Kidney glomerular epithelial cell (primary cell): ENCODE measurements at regions not wholly inside any gene's neighbourhood (a gene's known extent, or its start where the extent isn't known, plus 50 kb on each side); places are given as distances from the start of the nearest gene placed in this dataset.

Experiments used
- DNase-seq: peaks from one replicate; lab custom pipeline; 2025; lab: John Stamatoyannopoulos, UW

DNA sequence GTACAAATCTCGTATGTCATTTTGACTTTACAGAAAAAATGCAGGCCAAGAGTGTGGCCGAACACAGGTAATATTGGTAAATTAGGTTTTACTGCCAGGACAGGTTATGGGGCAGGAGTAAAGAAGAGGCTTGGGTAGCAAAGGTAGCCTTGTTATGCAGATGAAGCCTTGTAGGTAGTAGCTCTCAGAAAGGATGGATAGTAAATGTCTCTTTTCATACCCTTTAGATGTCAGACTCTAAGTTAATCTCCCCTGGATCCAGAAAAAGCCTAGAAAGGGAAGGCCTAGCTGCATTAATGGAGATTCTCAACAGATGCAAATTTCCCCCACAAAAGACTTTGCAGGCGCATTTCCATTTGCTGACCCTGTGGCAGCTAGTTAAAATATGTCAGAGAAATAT, 1445.1 kb upstream of the CADM2 start:
- no peak for DNase-seq

DNA sequence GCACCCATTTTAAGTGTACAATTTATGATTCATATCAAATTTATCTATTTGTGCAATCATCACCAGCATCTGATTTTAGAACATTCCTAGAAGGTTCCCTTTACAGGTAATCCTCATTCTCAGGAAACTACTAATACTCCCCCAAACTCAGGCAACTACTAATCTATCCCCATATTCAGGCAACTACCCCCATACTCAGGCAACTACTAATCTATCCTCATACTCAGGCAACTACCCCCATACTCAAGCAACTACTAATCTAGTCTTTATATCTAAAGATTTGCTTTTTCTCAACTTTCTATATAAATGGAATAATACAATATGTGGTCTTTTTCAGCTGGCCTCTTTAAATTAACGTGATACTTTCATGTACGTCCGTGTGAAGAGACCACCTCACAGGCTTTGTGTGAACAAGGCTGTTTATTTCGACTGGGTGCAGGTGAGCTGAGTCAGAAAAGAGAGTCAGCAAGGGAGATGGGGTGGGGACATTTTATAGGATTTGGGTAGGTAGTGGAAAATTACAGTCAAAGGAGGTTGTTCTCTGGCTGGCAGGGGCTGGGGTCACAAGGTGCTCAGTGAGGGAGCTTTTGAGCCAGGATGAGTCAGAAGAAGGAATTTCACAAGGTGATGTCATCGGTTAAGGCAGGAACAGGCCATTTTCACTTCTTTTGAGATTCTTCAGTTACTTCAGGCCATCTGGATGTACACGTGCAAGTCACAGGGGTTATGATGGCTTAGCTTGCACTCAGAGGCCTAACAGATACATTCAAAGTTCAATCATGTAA, 1444.5 kb upstream of the CADM2 start:
- DNase-seq: peak; percentile 25

DNA sequence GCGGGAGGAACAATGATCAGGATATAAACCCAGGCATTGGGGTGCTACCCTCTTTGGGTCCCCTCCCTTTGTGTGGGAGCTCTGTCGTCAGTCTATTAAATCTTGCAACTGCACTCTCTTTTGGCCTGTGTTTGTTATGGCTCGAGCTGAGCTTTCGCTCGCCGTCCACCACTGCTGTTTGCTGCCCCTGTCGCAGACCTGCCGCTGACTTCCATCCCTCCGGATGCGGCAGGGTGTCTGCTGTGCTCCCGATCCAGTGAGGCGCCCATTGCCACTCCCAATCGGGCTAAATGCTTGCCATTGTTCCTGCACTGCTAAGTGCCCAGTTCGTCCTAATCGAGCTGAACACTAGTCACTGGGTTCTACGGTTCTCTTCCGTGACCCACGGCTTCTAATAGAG, 1443.7 kb upstream of the CADM2 start:
- DNase-seq: no peak

DNA sequence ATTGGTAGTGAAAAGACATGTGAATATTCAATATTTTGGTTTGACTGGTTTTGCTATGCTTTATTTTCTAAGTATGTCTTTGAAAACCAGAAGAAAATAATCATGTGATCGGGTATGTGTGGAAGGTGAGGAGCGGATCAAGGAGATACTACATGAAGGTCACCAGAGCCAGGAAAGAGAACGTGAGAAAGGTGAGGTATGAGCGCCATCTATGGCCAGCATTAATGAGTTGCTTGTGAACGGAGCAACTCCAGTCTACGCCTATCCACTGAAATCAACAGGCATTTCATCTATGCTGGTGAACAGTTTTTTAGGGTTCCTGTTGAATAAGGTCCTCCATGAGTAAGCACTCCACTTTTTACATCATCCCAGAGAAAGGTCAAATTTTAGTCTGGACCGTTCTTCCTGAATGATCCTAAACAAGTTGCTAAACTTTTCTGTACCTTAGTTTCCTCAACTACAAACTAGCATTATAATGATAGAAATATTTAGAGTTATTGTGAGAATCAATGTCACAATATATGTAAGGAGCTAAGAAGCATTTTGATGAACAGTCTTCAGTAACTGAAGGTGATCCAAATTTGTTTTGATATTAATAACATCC, 1435.2 kb upstream of the CADM2 start:
- peak; percentile 58 for DNase-seq

DNA sequence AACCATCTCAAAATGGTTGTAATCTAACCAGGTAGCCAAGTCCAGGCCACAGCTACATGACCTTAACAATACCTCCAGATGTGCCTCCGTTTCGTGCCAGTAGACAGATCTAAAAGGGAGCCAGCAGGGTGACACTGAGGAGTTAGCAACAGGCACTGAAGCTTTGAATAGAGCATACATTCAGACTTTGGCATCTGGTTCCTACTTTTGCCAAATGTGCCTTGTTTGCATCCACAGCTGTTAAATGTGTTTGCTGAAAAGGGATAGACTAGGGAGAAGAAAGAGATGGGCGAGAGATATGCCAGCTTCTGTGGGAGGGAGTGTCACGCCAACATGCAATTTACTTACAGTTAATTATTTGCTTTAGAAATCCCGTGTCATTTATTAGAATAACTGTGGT, 1433.9 kb upstream of the CADM2 start:
- no peak for DNase-seq

DNA sequence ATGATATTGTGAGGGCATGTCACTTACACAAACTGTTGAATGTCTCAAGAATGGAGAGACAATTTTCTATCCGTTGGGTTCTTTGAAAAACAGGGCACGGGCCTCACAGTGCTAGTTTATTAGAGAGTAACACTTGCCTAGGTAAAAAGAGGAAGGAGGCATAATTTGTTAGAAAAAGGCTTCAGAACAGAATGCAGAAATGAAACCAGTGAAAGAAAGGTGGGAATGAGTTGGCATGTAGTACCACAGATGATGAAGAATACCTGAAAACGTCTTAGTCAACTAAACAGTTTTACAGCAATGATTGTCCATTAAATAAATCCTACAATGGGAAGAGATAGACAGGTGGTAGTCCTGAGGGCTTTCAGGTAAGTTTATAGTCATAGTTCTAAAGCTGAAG, 1399.7 kb upstream of the CADM2 start:
- no peak for DNase-seq

DNA sequence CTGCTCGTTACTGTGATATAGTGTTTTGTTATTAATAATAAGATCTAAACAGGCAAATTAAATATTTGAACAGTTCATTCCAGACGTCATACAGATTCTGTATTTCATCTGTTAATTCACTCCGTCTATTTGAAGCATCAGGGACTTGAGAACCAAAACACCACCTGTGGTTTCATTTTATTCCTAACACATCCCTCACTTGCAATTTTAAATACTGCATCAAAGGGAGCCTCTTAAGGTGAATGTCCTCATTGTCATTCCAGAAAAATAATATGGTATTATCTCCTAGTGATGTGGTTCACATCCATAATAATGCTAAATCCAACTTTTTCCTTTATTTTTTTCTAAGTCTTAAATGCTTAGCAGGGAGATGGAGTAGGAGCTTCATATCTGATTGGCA, 1390.9 kb upstream of the CADM2 start:
- DNase-seq: no peak

DNA sequence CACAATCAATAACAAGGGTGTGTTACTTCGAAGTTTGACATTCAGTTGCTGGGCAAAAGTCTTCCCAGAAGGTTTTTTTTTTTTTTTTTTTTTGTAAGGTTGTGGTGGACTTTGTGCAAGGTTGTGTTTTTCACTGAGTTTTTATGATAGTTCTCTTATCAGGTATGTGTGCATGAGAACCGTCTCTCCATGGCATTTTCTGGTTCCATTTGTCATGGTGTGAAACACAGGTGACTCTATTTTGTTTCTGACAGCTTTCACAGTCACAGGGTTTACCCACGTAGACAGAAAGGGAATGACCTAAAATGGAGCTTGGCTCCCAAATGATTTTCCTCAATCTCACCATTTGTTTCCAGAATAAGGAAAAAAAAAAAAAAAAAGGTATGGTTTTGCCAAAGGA, 1377.2 kb upstream of the CADM2 start:
- DNase-seq: no peak

DNA sequence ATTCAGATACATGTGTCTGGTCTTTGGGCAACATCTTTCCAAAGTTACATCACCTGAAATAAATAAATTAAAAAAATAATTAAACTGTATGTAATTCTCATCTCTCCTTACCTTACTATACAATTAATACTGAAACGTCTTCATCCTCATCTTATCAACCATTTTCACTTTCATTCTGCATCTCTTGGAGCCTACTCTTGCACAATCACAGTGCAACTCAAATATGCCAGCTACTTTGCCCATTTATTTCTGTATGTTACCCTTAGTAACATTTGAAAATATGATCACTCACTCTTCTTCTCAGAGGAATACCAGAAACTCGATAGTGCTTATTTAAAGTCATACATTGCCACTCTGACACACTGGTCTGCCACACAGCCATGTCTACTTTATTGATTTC, 1357.1 kb upstream of the CADM2 start:
- DNase-seq: no peak

DNA sequence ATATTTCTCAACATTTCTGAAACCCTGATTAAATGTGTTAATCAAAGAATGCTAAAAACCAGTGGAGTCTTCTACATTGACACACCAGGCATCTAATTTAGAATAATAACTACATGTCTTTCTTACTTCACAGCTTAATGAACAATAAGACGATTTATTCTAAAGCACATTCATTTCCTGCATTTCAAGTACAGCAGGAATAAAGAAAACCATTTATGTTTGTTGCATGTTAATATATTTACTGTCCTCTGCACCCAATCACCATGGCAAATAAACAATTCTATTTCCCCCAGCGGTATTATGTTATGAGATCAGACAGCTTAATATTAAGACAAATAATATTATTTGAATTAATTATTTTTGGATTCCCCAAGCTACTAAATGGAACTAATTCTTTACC, 1336.3 kb upstream of the CADM2 start:
- no peak for DNase-seq

DNA sequence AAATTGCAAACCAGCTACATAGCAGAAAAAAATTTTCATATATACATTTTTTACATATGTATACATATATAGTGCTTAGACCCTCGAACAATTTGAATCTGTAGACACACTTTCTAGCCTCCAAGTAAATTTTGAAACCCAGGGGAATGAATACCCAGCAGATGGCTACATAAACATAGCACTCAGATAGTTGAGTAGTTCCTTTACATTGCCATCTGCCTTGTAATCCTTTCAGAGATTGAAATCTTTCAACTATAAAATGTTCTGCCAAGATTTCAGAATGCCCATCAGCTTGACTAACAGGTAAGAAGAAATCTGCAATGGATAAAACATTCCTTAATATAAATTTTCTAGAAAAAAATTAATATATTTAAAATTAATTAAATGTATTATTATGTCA, 1333.5 kb upstream of the CADM2 start:
- no peak for DNase-seq

DNA sequence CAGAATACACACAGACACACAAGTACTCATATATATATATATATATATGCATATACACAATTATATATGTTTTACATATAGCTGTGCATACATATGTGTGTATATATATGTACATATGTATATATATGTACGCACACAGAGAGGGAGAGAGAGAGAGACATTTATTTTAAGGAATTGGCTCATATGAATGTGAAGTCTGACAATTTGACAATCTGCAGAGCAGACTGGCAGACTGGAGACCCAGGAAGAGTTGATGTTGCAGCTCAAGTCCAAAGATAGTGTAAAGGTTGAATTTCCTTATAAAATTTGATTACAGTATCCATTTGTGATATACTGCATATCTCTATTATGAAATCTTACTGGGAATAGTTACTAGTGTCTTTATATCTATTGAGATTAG, 1330.3 kb upstream of the CADM2 start:
- DNase-seq: no peak

DNA sequence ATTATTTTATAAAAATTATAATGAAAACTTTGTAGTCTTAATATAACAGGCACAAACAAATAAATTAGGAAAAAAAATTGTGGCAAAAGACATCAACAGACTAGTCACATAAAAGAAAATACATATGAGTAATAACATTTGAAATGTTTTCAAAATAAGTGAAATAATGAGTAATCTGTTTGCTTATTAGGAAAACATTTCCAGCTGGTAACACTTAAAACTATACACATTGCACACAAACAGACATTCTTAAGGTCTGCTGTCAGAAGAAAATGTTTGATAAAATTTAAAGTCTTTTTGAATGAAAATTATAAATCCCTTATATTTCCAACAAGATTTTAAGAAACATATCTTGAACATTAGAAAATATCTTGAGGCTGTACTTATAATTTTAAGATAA, 1326.3 kb upstream of the CADM2 start:
- no peak for DNase-seq

DNA sequence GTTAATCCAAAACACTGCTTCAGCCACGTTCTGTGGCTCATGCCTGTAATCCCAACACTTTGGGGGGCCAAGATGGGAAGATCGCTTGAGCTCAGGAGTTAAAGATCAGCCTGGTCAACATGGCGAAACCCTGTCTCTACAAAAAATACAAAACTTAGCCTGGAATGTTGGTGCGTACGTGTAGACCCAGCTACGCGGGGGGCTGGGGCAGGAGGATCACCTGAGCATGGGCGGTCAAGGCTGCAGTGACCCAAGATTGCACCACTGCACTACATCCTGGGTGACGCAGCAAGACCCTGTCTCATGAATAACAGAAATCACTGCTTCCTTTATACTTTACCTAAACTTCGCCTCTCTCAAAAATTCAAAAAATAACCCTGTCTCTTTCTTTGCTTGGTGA, 1325.0 kb upstream of the CADM2 start:
- no peak for DNase-seq

DNA sequence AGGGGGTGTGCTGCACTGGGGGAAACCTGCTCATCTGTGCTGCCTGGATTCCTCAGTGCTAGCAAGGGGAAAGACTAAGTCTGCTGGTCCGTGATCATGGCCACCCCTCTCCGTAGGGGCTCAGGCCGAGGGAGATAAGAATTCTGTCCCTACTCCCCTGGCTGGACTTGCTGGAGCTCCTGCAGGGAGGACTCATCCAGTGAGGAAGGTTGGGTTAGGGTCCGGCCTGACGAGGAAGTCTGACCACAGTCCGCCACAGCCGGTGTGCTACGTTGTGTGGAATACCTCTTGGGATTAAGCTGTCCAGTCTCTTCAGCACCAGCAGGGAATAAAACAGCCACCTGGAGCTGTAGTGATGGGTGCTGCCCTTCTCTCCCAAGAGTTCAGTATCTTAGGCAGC, 1309.1 kb upstream of the CADM2 start:
- DNase-seq: no peak

DNA sequence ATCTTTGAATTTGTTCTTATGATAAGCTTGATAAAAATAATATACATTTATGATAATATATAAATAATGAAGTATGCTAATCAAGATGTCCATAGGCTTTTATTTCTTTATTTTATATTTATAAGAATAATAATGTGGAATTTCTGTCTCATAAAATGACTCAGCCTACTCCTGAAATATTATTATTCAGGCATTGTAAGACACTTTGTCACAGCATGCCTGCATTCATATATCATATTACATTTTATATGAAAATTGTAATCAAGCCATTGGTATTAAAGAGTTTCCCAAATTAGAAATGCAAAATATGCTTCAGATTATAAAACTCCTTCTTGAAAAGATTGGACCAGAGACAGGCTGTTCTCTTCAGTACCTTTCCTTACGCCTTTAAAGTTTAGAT, 1303.7 kb upstream of the CADM2 start:
- no peak for DNase-seq

DNA sequence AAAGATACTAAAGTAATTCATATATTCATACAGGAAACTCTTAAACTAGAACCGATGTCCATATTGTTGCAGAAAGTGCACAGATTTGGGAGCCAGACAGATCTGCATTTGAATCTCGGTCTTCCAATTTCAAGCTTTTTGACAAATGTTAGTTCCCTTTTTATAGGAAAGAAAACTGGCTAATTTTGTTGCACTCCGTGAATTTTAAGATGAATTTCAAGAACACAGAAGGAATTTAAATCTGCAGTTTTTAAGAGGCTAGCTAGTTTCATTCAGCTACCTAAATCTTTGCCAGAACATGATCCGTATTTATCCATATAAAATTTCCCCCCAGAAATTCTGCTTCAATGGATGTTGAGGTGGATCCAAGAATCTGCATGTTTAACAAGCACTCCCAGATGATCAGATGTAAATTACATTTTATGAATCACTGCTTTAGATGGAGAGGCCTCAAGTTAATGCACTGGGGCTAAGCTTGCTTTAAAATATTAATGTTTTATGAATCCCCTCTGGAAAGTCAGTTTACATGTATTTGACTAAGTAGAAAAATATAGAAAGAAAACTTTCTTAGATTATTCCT, 1296.3 kb upstream of the CADM2 start:
- no peak for DNase-seq

DNA sequence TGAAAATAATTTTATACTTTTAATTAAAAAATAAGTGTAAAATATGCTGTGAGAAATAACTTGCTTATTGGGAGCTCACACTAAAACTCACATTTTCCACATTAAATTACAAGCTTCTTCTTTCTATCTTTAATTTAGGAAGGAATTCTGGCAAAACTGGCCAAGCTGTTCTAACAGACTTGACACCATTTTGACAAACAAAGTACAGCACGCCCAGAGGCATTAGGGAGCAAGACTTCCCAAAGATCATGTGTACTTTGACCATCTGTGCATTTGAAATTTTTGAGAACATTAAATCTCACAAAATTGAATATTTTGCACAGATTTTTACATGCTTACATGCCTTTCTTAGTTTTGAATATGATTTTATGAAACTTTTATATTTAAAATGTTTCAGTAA, 1288.4 kb upstream of the CADM2 start:
- no peak for DNase-seq

DNA sequence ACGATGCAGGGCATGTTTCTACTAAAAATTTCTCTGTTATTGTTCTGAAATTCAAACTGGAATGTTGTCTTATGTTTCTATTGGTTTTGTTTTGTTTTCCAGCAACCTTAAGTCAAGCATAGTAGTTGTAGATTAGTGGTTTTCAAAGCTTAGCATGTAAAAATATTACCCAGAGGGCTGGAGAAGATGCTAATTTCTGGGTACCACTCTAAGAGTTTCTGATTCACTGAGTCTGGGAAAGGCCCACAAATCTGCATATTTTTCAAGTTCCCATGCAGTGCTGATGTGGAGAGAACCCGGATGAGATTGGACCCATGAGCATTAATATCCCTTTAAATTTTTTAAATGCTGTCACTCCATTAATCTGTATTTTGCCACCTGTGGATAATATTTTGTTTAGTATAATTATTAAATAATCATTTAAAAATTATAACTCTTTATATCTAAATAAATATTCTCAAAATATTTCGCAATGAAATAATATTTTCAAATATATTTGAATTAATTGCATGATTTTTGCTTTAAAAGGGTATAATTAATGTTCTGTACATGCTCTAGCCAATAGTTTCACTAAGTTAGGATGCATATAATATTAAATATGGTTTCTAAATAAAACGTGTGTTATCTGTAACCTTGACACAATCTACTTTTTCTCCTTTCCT, 1274.7 kb upstream of the CADM2 start:
- DNase-seq: no peak

DNA sequence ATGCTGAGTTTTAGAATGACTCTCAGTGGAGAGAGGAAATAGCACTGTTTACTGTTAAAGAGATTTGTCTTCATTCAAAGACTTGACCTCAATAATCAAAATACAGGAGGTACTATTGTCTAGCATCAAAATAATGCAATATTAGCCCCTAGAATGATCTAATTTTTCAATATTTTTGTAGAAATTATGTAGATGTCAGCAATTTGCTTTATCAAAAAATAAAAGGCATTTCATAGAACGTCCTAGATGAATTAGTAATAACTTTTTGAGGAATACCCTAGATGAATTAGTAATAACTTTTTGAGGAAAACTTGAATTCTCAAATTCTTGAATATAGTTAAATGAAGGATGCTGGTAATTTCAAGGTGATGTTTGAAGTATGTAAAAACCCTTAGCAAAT, 1252.1 kb upstream of the CADM2 start:
- no peak for DNase-seq

DNA sequence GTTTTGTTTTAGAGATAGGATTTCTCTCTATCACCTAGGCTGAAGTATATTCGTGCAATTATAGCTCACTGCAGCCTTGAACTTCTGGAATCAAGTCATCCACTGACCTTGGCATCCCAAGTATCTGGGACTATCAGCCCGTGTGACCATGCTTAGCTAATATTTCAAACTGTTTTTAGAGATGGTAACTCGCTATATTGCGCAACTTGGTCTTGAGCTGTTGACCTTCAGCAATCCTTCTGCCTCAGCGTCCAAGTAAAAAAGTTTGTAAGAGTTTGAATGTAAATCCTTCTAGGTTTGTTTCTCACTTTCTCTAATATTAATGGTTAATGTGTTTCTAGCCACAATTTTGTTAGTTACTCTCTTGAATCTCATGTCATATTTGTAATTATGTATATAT, 1243.5 kb upstream of the CADM2 start:
- DNase-seq: no peak

DNA sequence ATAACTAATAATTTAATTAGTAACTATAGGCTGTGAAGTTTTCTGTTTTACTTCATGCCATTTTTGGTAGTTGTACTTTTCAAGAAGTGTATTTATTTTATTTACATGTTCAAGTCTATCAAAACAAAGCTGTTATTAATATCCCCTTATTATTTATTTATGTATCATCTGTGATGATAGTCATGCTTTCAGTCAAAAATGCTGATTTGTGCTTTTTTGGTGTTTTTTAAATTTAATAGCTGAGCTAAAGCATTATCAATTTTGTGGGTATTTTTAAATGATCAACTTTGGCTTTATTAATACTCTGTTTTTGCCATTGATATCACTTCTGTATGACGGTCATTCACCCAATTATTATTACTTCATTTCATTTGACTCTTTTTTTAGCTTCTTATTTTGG, 1229.2 kb upstream of the CADM2 start:
- no peak for DNase-seq

DNA sequence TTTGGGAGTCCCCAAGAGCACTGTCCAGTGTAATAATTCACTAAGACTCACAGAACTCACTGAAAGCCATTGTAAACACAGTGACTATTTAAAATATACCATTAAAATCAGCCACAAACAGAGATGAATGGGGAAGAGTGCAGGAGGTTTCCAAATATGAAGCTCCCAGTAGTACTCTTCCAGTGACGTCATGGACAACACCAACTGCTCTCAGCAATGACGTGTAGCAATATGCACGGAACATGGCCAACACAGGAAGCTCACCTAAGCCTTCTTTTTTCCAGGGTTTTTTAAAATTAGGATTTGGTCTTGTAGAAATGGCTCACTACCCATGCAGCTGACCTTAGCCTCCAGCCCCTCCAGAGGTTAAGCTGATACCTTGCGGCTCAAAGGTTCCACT, 1224.1 kb upstream of the CADM2 start:
- no peak for DNase-seq
